HCT116 (cell line): ENCODE measurements at regions not wholly inside any gene's neighbourhood (a gene's known extent, or its start where the extent isn't known, plus 50 kb on each side); places are given as distances from the start of the nearest gene placed in this dataset.

ENCODE experiments used
- ATAC-seq: fragments of 200-7000 bp; cut with Tn5 transposase; 2 replicates; pipeline ENCODE4 v1.9.1; 2020; ENCODE audit warnings: mild to moderate bottlenecking, moderate library complexity
- BruUV-seq: library from RNA; stranded (reverse); fragments of 400-500 nt; replicated peaks from 2 replicates; lab custom pipeline; 2021; lab: Mats Ljungman, UMichigan
- CTCF ChIA-PET: fragments of 300-600 bp; sonication (Branson Sonifier 250); formaldehyde crosslinking; loops from one replicate; lab custom pipeline; 2021; ENCODE audit warnings: antibody characterized with exemption; lab: Charles Lee
- POLR2A ChIA-PET: fragments of 300-600, 350-600 bp; sonication (Branson Sonifier 250); formaldehyde crosslinking; loops from one replicate; lab custom pipeline; 2021; ENCODE audit warnings: antibody characterized with exemption; lab: Charles Lee
- RAD21 ChIA-PET, 2 experiments: fragments of 300-600 bp; sonication (Branson Sonifier 250); formaldehyde crosslinking; loops; one replicate each; lab custom pipeline; 2023; ENCODE audit warnings: low total read pairs in 2 of 2; ENCODE audit not compliant: uncharacterized antibody in 2 of 2, unreplicated experiment in 2 of 2, low non-redundant PET in 1 of 2; lab: Charles Lee
- DNase-seq: peaks from one replicate; pipeline ENCODE4 v3.0.0-alpha.2; 2010; ENCODE audit warnings: low read depth, low spot score
- H2AFZ ChIP-seq: fragments of 200-600 bp; shearing (Covaris generic), sonication (generic); 2 replicates; pipeline ENCODE4 v1.6.1; 2017; ENCODE audit warnings: low read depth, mixed run types, mixed read lengths, antibody characterized with exemption, low read length; ENCODE audit not compliant: poor library complexity, severe bottlenecking
- H3K27ac ChIP-seq: 2 replicates; pipeline ENCODE4 v1.5.1; 2012; ENCODE audit warnings: low read depth, low read length
- H3K27me3 ChIP-seq: fragments of 200-600 bp; sonication (generic); 2 replicates; pipeline ENCODE4 v1.6.1; 2016; ENCODE audit warnings: mixed run types, low read length, mixed read lengths; ENCODE audit not compliant: insufficient read depth
- H3K36me3 ChIP-seq, 2 experiments: fragments of 200-500 bp in 1 of 2; fragments of 200-600 bp in 1 of 2; sonication (Bioruptor generic) in 1 of 2; sonication (generic) in 1 of 2; 2 replicates each; pipeline versions ENCODE4 v1.5.1 to v1.6.1; 2014 to 2016; ENCODE audit warnings: low read length in 2 of 2, inconsistent platforms in 1 of 2, mixed read lengths in 1 of 2, mixed run types in 1 of 2; ENCODE audit not compliant: insufficient read depth in 2 of 2, control insufficient read depth in 1 of 2
- H3K4me1 ChIP-seq, 2 experiments: fragments of 200-600 bp in 1 of 2; sonication (generic) in 1 of 2; 2 replicates each; pipeline versions ENCODE4 v1.5.1 to v1.6.1; 2012 to 2017; ENCODE audit warnings: low read length in 2 of 2, inconsistent platforms in 1 of 2, mild to moderate bottlenecking in 1 of 2, mixed read lengths in 1 of 2, mixed run types in 1 of 2, moderate library complexity in 1 of 2; ENCODE audit not compliant: insufficient read depth in 2 of 2, control insufficient read depth in 1 of 2
- H3K4me2 ChIP-seq: fragments of 200-600 bp; sonication (generic); 2 replicates; pipeline ENCODE4 v1.6.1; 2017; ENCODE audit warnings: mixed run types, low read length, mixed read lengths
- H3K4me3 ChIP-seq, 2 experiments: fragments of 200-600 bp in 1 of 2; sonication (generic) in 1 of 2; replicated peaks in 1 of 2; 2 replicates each; pipeline ENCODE4 v1.5.1; 2011 to 2016; ENCODE audit warnings: low read length in 2 of 2, control low read depth in 1 of 2, low read depth in 1 of 2, mild to moderate bottlenecking in 1 of 2, mixed read lengths in 1 of 2, mixed run types in 1 of 2
- H3K79me2 ChIP-seq: fragments of 200-600 bp; sonication (generic); 2 replicates; pipeline ENCODE4 v1.6.1; 2017; ENCODE audit warnings: mild to moderate bottlenecking, mixed run types, low read length, moderate library complexity, mixed read lengths; ENCODE audit not compliant: insufficient read depth
- H3K9ac ChIP-seq: fragments of 200-600 bp; sonication (generic); 2 replicates; pipeline ENCODE4 v1.6.1; 2016; ENCODE audit warnings: low read length, mixed read lengths
- H3K9me2 ChIP-seq: fragments of 200-600 bp; sonication (generic), shearing (Covaris generic); 2 replicates; pipeline ENCODE4 v1.6.1; 2017; ENCODE audit warnings: mixed run types, mild to moderate bottlenecking, moderate library complexity; ENCODE audit not compliant: insufficient read depth
- H3K9me3 ChIP-seq, 2 experiments: fragments of 200-500 bp in 1 of 2; fragments of 200-600 bp in 1 of 2; sonication (Bioruptor generic) in 1 of 2; sonication (generic) in 1 of 2; 2 replicates each; pipeline ENCODE4 v1.6.1; 2014 to 2017; ENCODE audit warnings: low read length in 2 of 2, mixed read lengths in 2 of 2, inconsistent platforms in 1 of 2, low read depth in 1 of 2, mild to moderate bottlenecking in 1 of 2, mixed run types in 1 of 2, moderate library complexity in 1 of 2; ENCODE audit not compliant: control insufficient read depth in 1 of 2, insufficient read depth in 1 of 2
- H4K20me1 ChIP-seq: fragments of 200-600 bp; sonication (generic), shearing (Covaris generic); 2 replicates; pipeline ENCODE4 v1.6.1; 2017; ENCODE audit warnings: mixed run types, mild to moderate bottlenecking, moderate library complexity; ENCODE audit not compliant: insufficient read depth
- CBX3 ChIP-seq: IDR thresholded peaks from 2 replicates; pipeline ENCODE4 v1.6.1; 2012; ENCODE audit warnings: low read depth
- EGR1 ChIP-seq: IDR thresholded peaks from 2 replicates; pipeline ENCODE4 v1.6.1; 2012; ENCODE audit warnings: low read depth
- FOSL1 ChIP-seq: IDR thresholded peaks from 2 replicates; pipeline ENCODE4 v1.6.1; 2012; ENCODE audit warnings: low read depth
- REST ChIP-seq: IDR thresholded peaks from 2 replicates; pipeline ENCODE4 v1.6.1; 2012; ENCODE audit warnings: low read depth
- SIN3A ChIP-seq: IDR thresholded peaks from 2 replicates; pipeline ENCODE4 v1.6.1; 2012; ENCODE audit warnings: low read depth
- TCF7L2 ChIP-seq: IDR thresholded peaks from 2 replicates; pipeline ENCODE4 v1.7.0; 2011; ENCODE audit warnings: borderline replicate concordance, inconsistent platforms; ENCODE audit not compliant: insufficient read depth, insufficient read length; ENCODE audit errors: extremely low read depth
- ZFX ChIP-seq: fragments of 450-650 bp; IDR thresholded peaks from 2 replicates; pipeline ENCODE4 v1.6.1; 2017
- intact Hi-C: fragments of 100-400 bp; cut with micrococcal nuclease; formaldehyde crosslinking; loops from 2 replicates; pipeline ENCODE4 v1.10.0; 2022
- TF ChIP-seq, protein P1 (sequence below): IDR thresholded peaks from 2 replicates; pipeline ENCODE4 v1.6.1; 2011; ENCODE audit warnings: mild to moderate bottlenecking, low read length, moderate library complexity; ENCODE audit not compliant: insufficient replicate concordance; ENCODE audit errors: extremely low read depth
- TF ChIP-seq, protein P2 (sequence below): IDR thresholded peaks from 2 replicates; pipeline ENCODE4 v1.6.1; 2012

- POLR2A ChIA-PET: no interaction called here
- Histone ChIP-seq H3K27me3 (no peaks in the 10 kb centered on the region), H3K4me2 (no peak overlapping the region), H3K9me2 (no peaks in the 10 kb centered on the region), H4K20me1 (no peaks in the 10 kb centered on the region), H3K79me2 (no peaks in the 10 kb centered on the region), H2AFZ (no peak overlapping the region), H3K9me3 (peaks cover 9 to 23% of the 10 kb centered on the region in 2 experiments; a peak in 2 of 4 replicates), H3K27ac (no peak overlapping the region), H3K4me3 (no peak overlapping the region), H3K9ac (no peak overlapping the region), H3K36me3 (no peaks in the 10 kb centered on the region), H3K4me1 (no peaks in the 10 kb centered on the region)
- ATAC-seq (no peak), DNase-seq (no peak)
- TF ChIP-seq, protein P1, sequence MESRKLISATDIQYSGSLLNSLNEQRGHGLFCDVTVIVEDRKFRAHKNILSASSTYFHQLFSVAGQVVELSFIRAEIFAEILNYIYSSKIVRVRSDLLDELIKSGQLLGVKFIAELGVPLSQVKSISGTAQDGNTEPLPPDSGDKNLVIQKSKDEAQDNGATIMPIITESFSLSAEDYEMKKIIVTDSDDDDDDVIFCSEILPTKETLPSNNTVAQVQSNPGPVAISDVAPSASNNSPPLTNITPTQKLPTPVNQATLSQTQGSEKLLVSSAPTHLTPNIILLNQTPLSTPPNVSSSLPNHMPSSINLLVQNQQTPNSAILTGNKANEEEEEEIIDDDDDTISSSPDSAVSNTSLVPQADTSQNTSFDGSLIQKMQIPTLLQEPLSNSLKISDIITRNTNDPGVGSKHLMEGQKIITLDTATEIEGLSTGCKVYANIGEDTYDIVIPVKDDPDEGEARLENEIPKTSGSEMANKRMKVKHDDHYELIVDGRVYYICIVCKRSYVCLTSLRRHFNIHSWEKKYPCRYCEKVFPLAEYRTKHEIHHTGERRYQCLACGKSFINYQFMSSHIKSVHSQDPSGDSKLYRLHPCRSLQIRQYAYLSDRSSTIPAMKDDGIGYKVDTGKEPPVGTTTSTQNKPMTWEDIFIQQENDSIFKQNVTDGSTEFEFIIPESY: no peak
- TF ChIP-seq REST (no peak), ZFX (no peak), CBX3 (no peak), FOSL1 (no peak), TCF7L2 (no peak), SIN3A (no peak), EGR1 (no peak)
- TF ChIP-seq, protein P2, sequence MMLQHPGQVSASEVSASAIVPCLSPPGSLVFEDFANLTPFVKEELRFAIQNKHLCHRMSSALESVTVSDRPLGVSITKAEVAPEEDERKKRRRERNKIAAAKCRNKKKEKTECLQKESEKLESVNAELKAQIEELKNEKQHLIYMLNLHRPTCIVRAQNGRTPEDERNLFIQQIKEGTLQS: no peak
- CTCF ChIA-PET: no interaction called here
- no TSS peak for BruUV-seq
- RAD21 ChIA-PET: no interaction called here
- intact Hi-C loops: no loop called here
These were observed 154.6 kb upstream of the PRR20A start for GRCh38 chr13:56986121-56986520.
